ENCODE measurements at regions not wholly inside any gene's neighbourhood (a gene's known extent, or its start where the extent isn't known, plus 50 kb on each side); places are given as distances from the start of the nearest gene placed in this dataset.

DNA sequence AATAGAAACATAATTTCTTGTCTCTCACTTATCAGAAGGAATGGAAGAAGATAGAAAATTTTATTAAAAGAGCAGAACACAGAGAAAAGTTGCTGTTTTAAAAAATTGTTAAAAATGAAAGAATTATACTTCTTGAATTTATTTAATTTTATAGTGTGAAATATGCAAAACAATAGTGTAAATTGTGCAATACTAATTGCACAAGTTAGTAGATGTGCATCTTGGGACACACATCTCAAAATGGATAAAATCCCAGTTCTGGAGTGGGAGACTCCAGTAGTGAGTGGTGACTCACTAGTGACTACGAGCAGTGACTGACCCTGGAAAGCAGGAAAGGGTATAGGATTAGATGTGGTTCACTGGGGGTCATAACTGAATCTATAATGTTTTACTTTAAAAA, 223.2 kb downstream of the MSX2 start:
- TF ChIP-seq, protein P1, sequence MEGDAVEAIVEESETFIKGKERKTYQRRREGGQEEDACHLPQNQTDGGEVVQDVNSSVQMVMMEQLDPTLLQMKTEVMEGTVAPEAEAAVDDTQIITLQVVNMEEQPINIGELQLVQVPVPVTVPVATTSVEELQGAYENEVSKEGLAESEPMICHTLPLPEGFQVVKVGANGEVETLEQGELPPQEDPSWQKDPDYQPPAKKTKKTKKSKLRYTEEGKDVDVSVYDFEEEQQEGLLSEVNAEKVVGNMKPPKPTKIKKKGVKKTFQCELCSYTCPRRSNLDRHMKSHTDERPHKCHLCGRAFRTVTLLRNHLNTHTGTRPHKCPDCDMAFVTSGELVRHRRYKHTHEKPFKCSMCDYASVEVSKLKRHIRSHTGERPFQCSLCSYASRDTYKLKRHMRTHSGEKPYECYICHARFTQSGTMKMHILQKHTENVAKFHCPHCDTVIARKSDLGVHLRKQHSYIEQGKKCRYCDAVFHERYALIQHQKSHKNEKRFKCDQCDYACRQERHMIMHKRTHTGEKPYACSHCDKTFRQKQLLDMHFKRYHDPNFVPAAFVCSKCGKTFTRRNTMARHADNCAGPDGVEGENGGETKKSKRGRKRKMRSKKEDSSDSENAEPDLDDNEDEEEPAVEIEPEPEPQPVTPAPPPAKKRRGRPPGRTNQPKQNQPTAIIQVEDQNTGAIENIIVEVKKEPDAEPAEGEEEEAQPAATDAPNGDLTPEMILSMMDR (IDR thresholded peaks at IDR 0.05): no peak
- TF ChIP-seq POLR2A (IDR thresholded peaks at IDR 0.05): no peak

Data from lower leg skin (tissue), 3 donors.